Hepatocyte (in vitro differentiated cells): ENCODE measurements at regions not wholly inside any gene's neighbourhood (a gene's known extent, or its start where the extent isn't known, plus 50 kb on each side); places are given as distances from the start of the nearest gene placed in this dataset.

Experiments
- CTCF ChIP-seq: fragments of 200-600 bp; sonication (generic); IDR thresholded peaks from 2 replicates; pipeline ENCODE4 v1.5.1; 2016; ENCODE audit warnings: antibody characterized with exemption, mild to moderate bottlenecking; ENCODE audit not compliant: poor library complexity
- EZH2phosphoT487 ChIP-seq: fragments of 200-600 bp; sonication (generic); IDR thresholded peaks from one replicate; pipeline ENCODE4 v1.6.1; 2018; ENCODE audit warnings: antibody characterized with exemption, mild to moderate bottlenecking, low read depth, moderate library complexity; ENCODE audit not compliant: unreplicated experiment, severe bottlenecking

- TF ChIP-seq CTCF = no peak
- TF ChIP-seq EZH2phosphoT487 = no peak
Measured at GRCh38 chr9:129476821-129477611, 143.9 kb downstream of the C9orf50 start.
